ENCODE measurements at regions not wholly inside any gene's neighbourhood (a gene's known extent, or its start where the extent isn't known, plus 50 kb on each side); places are given as distances from the start of the nearest gene placed in this dataset.

DNA sequence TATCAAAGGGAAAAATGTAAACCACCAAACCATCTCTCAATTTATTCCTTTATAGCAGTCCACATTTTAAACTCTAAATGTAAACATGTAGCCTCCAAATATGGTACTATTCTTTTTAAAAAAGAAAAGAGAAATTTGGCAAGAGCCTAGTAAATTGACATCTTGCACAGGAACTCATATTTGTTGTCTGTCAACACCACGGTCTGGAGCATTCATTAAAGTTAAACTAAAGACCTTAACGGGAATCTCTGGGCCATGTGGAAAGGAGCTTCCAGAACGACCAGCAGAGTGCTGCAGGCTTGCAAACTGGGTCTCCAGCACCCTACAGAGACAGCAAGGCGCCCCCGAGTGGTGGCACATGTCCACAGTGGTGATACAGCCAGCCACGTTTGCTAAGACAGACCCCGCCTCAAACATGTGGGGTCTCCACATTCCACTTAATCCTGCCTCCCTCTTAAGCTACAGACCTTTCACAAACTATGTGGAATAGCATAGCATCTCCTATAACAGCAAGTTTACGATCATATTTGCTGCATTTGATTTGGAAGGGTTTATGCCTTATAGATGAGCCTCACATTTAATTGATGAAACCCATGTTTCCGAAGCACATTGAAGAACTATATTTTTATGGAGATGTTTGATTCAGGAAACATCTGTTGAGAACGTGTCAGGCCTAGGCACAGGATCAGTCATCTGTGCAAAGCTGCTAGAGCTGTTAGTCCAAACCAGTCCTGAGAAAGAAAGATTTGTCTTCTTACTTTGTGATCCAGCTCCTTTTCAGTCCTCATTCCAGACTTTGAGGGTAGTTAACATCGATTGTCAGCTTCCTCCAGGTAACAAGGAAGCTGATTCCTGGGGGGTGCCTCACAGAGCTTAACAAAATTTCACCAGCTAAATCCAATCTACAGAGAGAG lies 96.4 kb upstream of the BACE2 start:
- DNase-seq (ENCODE audit: extremely low read depth, low read depth), result no peak
- TF ChIP-seq, protein P1, sequence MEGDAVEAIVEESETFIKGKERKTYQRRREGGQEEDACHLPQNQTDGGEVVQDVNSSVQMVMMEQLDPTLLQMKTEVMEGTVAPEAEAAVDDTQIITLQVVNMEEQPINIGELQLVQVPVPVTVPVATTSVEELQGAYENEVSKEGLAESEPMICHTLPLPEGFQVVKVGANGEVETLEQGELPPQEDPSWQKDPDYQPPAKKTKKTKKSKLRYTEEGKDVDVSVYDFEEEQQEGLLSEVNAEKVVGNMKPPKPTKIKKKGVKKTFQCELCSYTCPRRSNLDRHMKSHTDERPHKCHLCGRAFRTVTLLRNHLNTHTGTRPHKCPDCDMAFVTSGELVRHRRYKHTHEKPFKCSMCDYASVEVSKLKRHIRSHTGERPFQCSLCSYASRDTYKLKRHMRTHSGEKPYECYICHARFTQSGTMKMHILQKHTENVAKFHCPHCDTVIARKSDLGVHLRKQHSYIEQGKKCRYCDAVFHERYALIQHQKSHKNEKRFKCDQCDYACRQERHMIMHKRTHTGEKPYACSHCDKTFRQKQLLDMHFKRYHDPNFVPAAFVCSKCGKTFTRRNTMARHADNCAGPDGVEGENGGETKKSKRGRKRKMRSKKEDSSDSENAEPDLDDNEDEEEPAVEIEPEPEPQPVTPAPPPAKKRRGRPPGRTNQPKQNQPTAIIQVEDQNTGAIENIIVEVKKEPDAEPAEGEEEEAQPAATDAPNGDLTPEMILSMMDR (IDR thresholded peaks at IDR 0.05; ENCODE audit: low read depth, low read length), result no peak

GRCh38 chr21:41073558-41073957 lies 94.4 kb upstream of the BACE2 start:
- TF ChIP-seq, protein P1 (IDR thresholded peaks at IDR 0.05; ENCODE audit: low read depth, low read length), result no peak
- DNase-seq (ENCODE audit: extremely low read depth, low read depth), result no peak

- no peak for DNase-seq (ENCODE audit: extremely low read depth, low read depth)
- TF ChIP-seq, protein P1 (IDR thresholded peaks at IDR 0.05; ENCODE audit: low read depth, low read length), result no peak
Observed at GRCh38 chr21:41074396-41075184, 93.4 kb upstream of the BACE2 start.

GRCh38 chr21:41075656-41076055 lies 92.3 kb upstream of the BACE2 start:
- DNase-seq (ENCODE audit: extremely low read depth, low read depth), result no peak
- TF ChIP-seq, protein P1 (IDR thresholded peaks at IDR 0.05; ENCODE audit: low read depth, low read length), result no peak

DNA sequence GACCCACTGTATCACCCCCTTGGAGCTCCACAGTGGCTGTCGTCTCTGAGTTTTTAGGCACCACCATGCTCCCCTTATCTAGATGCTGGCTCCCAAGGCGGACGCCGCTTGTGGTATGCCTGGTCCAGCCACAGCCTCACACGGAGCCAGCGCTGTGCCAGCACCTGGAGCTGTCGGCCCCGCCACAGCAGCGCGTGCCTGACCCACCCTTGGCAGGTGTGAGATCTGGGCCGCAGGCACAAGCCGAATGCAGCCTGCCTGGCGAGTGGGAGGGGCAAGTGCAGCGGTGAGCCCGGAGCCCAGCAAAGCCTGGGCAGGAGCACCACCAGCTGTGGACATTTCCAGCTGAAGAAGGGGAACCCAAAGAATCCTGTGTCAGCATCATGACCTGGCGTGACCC lies 91.9 kb upstream of the BACE2 start:
- TF ChIP-seq, protein P1 (IDR thresholded peaks at IDR 0.05; ENCODE audit: low read depth, low read length), result no peak
- DNase-seq (ENCODE audit: extremely low read depth, low read depth), result no peak

DNA sequence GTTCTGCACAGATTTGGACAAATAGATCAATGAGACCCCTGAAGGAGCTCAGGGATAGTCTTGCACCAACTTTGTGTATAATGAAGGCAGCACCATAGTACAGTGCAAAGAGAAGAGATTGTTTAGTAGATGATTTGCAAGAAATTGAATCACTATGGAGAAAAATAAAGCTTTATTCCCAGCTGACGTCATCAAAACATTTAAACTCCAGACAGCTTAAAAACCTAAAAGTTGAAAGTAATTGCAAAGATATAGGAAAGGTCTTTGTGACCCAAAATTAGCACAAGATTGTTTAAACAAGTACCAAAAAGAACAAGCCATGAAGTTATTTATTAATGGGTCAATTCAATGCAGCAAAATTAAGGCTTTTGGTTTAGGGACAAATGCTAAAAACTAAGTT lies 88.8 kb upstream of the BACE2 start:
- TF ChIP-seq, protein P1 (IDR thresholded peaks at IDR 0.05; ENCODE audit: low read depth, low read length), result no peak
- DNase-seq (ENCODE audit: extremely low read depth, low read depth), result no peak
